H9 (cell line): ENCODE measurements at regions not wholly inside any gene's neighbourhood (a gene's known extent, or its start where the extent isn't known, plus 50 kb on each side); places are given as distances from the start of the nearest gene placed in this dataset.

ENCODE experiments used
- DNase-seq: peaks from one replicate; pipeline ENCODE4 v3.0.0-alpha.2; 2017
- H2AFZ ChIP-seq: one replicate; pipeline ENCODE4 v1.6.1; 2013; ENCODE audit warnings: mild to moderate bottlenecking, low read length, control low read depth, moderate library complexity
- H2AK5ac ChIP-seq: 2 replicates; pipeline ENCODE4 v1.6.1; 2013; ENCODE audit warnings: low read length, control low read depth, mixed read lengths; ENCODE audit not compliant: insufficient read length
- H2BK120ac ChIP-seq: one replicate; pipeline ENCODE4 v1.6.1; 2013; ENCODE audit warnings: low read depth, mild to moderate bottlenecking, low read length, control low read depth, inconsistent platforms; ENCODE audit not compliant: poor library complexity, severe bottlenecking
- H2BK12ac ChIP-seq: 2 replicates; pipeline ENCODE4 v1.6.1; 2013; ENCODE audit warnings: low read length, control low read depth, mixed read lengths, low read depth; ENCODE audit not compliant: insufficient read length
- H2BK15ac ChIP-seq: 2 replicates; pipeline ENCODE4 v1.6.1; 2013; ENCODE audit warnings: low read depth, low read length, control low read depth
- H2BK20ac ChIP-seq: one replicate; pipeline ENCODE4 v1.6.1; 2013; ENCODE audit warnings: low read depth, mild to moderate bottlenecking, low read length, control low read depth, inconsistent platforms; ENCODE audit not compliant: poor library complexity, severe bottlenecking
- H2BK5ac ChIP-seq: 2 replicates; pipeline ENCODE4 v1.6.1; 2013; ENCODE audit warnings: low read length, control low read depth, mixed read lengths; ENCODE audit not compliant: insufficient read length
- H3K14ac ChIP-seq: 2 replicates; pipeline ENCODE4 v1.6.1; 2013; ENCODE audit warnings: low read length, control low read depth; ENCODE audit not compliant: insufficient read depth
- H3K18ac ChIP-seq: 2 replicates; pipeline ENCODE4 v1.6.1; 2013; ENCODE audit warnings: low read depth, mild to moderate bottlenecking, mixed read lengths, low read length, control low read depth; ENCODE audit not compliant: insufficient read length
- H3K23ac ChIP-seq: 2 replicates; pipeline ENCODE4 v1.6.1; 2013; ENCODE audit warnings: low read length, control low read depth, mixed read lengths, low read depth; ENCODE audit not compliant: insufficient read length
- H3K23me2 ChIP-seq: 2 replicates; pipeline ENCODE4 v1.6.1; 2013; ENCODE audit warnings: low read depth, mild to moderate bottlenecking, mixed read lengths, low read length, control low read depth; ENCODE audit not compliant: insufficient read length, poor library complexity, severe bottlenecking
- H3K27ac ChIP-seq: 2 replicates; pipeline ENCODE4 v1.5.1; 2013; ENCODE audit warnings: low read length, control low read depth, mixed read lengths, low read depth; ENCODE audit not compliant: insufficient read length
- H3K27me3 ChIP-seq: 2 replicates; pipeline ENCODE4 v1.6.1; 2013; ENCODE audit warnings: low read length, control low read depth, inconsistent platforms; ENCODE audit not compliant: insufficient read depth
- H3K4ac ChIP-seq: 2 replicates; pipeline ENCODE4 v1.6.1; 2013; ENCODE audit warnings: low read depth, mild to moderate bottlenecking, control low read depth, inconsistent platforms, low read length, moderate library complexity
- H3K4me1 ChIP-seq: 2 replicates; pipeline ENCODE4 v1.6.1; 2013; ENCODE audit warnings: low read length, control low read depth, inconsistent platforms; ENCODE audit not compliant: insufficient read depth
- H3K4me2 ChIP-seq: 2 replicates; pipeline ENCODE4 v1.6.1; 2013; ENCODE audit warnings: low read length, control low read depth, mixed read lengths; ENCODE audit not compliant: insufficient read length, insufficient read depth
- H3K56ac ChIP-seq: 2 replicates; pipeline ENCODE4 v1.6.1; 2013; ENCODE audit warnings: low read depth, mild to moderate bottlenecking, mixed read lengths, low read length, control low read depth; ENCODE audit not compliant: insufficient read length
- H3K79me1 ChIP-seq: 2 replicates; pipeline ENCODE4 v1.6.1; 2013; ENCODE audit warnings: low read depth, mild to moderate bottlenecking, moderate library complexity, low read length, control low read depth, inconsistent platforms; ENCODE audit not compliant: insufficient read depth, poor library complexity, severe bottlenecking
- H3K79me2 ChIP-seq: 2 replicates; pipeline ENCODE4 v1.6.1; 2013; ENCODE audit warnings: low read length, control low read depth, inconsistent platforms; ENCODE audit not compliant: insufficient read depth
- H3K9ac ChIP-seq: 2 replicates; pipeline ENCODE4 v1.6.1; 2013; ENCODE audit warnings: low read length, control low read depth, mixed read lengths; ENCODE audit not compliant: insufficient read length; ENCODE audit errors: extremely low read depth
- H3K9me3 ChIP-seq: one replicate; pipeline ENCODE4 v1.6.1; 2013; ENCODE audit warnings: low read depth, low read length, inconsistent platforms; ENCODE audit not compliant: control insufficient read depth
- H3T11ph ChIP-seq: one replicate; pipeline ENCODE4 v1.6.1; 2013; ENCODE audit warnings: mild to moderate bottlenecking, low read length, control low read depth, inconsistent platforms
- H4K20me1 ChIP-seq: one replicate; pipeline ENCODE4 v1.6.1; 2013; ENCODE audit not compliant: control insufficient read depth, insufficient read length, insufficient read depth
- H4K5ac ChIP-seq: 2 replicates; pipeline ENCODE4 v1.6.1; 2013; ENCODE audit warnings: low read depth, mild to moderate bottlenecking, mixed read lengths, low read length, control low read depth; ENCODE audit not compliant: insufficient read length
- H4K8ac ChIP-seq: replicated peaks from 2 replicates; pipeline ENCODE4 v1.6.1; 2013; ENCODE audit warnings: low read length, control low read depth, mixed read lengths, low read depth; ENCODE audit not compliant: insufficient read length
- H4K91ac ChIP-seq: 2 replicates; pipeline ENCODE4 v1.6.1; 2013; ENCODE audit warnings: low read depth, mild to moderate bottlenecking, moderate library complexity, mixed read lengths, low read length, control low read depth; ENCODE audit not compliant: insufficient read length
- H3K27ac Mint-ChIP-seq, 3 experiments: 2 replicates in 2 of 3; 3 replicates in 1 of 3; pipeline ENCODE4 v1.8.0; 2020 to 2021; ENCODE audit warnings: mixed read lengths in 3 of 3, mild to moderate bottlenecking in 1 of 3, moderate library complexity in 1 of 3
- H3K27me3 Mint-ChIP-seq: 2 replicates; pipeline ENCODE4 v1.8.0; 2021; ENCODE audit warnings: low read depth, mild to moderate bottlenecking, moderate library complexity, mixed read lengths
- H3K36me3 Mint-ChIP-seq, 3 experiments: 2 replicates in 2 of 3; 3 replicates in 1 of 3; pipeline ENCODE4 v1.8.0; 2020 to 2021; ENCODE audit warnings: low read depth in 3 of 3, mixed read lengths in 3 of 3; ENCODE audit not compliant: insufficient read depth in 1 of 3
- H3K4me1 Mint-ChIP-seq, 2 experiments: 2 replicates each; pipeline ENCODE4 v1.8.0; 2020; ENCODE audit warnings: mixed read lengths in 2 of 2
- H3K4me3 Mint-ChIP-seq, 2 experiments: 2 replicates in 1 of 2; 3 replicates in 1 of 2; pipeline ENCODE4 v1.8.0; 2020 to 2021; ENCODE audit warnings: mild to moderate bottlenecking in 2 of 2, mixed read lengths in 2 of 2, moderate library complexity in 1 of 2
- H3K9me3 Mint-ChIP-seq, 2 experiments: 2 replicates in 1 of 2; 3 replicates in 1 of 2; pipeline ENCODE4 v1.8.0; 2020; ENCODE audit warnings: mild to moderate bottlenecking in 2 of 2, mixed read lengths in 2 of 2, moderate library complexity in 1 of 2
- WGBS: extraction: QIAGEN DNeasy Blood & Tissue Kit; methylation state at CpG from one replicate; pipeline ENCODE4 v1.1.7; 2013; ENCODE audit warnings: missing lambda C conversion rate, low lambda C conversion rate, mixed read lengths; ENCODE audit not compliant: insufficient read length; ENCODE audit errors: extremely low coverage; 5-methylcytosine and 5-hydroxymethylcytosine counted together
- TF ChIP-seq, protein P1 (sequence below): fragments of 200-600 bp; sonication (generic); conservative IDR thresholded peaks from 3 replicates; pipeline ENCODE4 v1.8.0; 2021; ENCODE audit warnings: antibody characterized with exemption, mild to moderate bottlenecking

DNA sequence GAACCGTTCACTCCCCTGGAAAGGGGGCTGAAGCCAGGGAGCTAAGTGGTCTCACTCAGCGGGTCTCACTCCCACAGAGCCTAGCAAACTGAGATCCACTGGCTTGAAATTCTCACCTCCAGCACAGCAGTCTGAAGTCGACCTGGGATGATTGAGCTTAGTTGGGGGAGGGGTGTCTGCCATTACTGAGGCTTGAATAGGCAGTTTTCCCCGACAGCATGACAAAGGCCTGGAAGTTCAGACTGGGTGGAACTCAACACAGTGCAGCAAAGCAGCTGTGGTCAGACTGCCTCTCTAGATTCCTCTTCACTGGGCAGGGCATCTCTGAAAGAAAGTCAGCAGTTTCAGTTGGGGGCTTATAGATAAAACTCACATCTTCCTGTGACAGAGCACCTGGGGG, 292.5 kb downstream of the NUP35 start:
- H4K91ac ChIP-seq, result no peak overlapping the region
- no peak overlapping the region for H2AFZ ChIP-seq
- H2BK5ac ChIP-seq, result no peak overlapping the region
- H2BK15ac ChIP-seq, result no peak overlapping the region
- DNase-seq, result peak; percentile 41
- H2BK20ac ChIP-seq, result no peak overlapping the region
- TF ChIP-seq, protein P1, sequence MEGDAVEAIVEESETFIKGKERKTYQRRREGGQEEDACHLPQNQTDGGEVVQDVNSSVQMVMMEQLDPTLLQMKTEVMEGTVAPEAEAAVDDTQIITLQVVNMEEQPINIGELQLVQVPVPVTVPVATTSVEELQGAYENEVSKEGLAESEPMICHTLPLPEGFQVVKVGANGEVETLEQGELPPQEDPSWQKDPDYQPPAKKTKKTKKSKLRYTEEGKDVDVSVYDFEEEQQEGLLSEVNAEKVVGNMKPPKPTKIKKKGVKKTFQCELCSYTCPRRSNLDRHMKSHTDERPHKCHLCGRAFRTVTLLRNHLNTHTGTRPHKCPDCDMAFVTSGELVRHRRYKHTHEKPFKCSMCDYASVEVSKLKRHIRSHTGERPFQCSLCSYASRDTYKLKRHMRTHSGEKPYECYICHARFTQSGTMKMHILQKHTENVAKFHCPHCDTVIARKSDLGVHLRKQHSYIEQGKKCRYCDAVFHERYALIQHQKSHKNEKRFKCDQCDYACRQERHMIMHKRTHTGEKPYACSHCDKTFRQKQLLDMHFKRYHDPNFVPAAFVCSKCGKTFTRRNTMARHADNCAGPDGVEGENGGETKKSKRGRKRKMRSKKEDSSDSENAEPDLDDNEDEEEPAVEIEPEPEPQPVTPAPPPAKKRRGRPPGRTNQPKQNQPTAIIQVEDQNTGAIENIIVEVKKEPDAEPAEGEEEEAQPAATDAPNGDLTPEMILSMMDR, result no peak
- H2AK5ac ChIP-seq, result no peak overlapping the region
- H3K9me3 Mint-ChIP-seq, result no peaks in the 10 kb centered on the region; a peak in 2 of 5 replicates
- H3K4ac ChIP-seq, result no peak overlapping the region
- no CpG with 5 or more reads among the region's 4 CpGs for WGBS
- no peaks in the 10 kb centered on the region for H4K20me1 ChIP-seq
- no peak overlapping the region for H3T11ph ChIP-seq
- no peaks in the 10 kb centered on the region for H3K79me1 ChIP-seq
- H3K27ac ChIP-seq, result no peak overlapping the region
- no peaks in the 10 kb centered on the region for H3K79me2 ChIP-seq
- no peak overlapping the region for H3K56ac ChIP-seq
- H3K23me2 ChIP-seq, result no peaks in the 10 kb centered on the region
- no peak overlapping the region for H3K4me3 Mint-ChIP-seq
- no peaks in the 10 kb centered on the region; the same call in 1 of the 2 replicates for H3K4me1 ChIP-seq
- peaks cover 2% of the 10 kb centered on the region; the same call in 1 of the 2 replicates for H3K27me3 Mint-ChIP-seq
- no peak overlapping the region for H2BK120ac ChIP-seq
- no peak overlapping the region for H4K5ac ChIP-seq
- no peaks in the 10 kb centered on the region for H3K9me3 ChIP-seq
- H3K18ac ChIP-seq, result no peak overlapping the region
- H3K36me3 Mint-ChIP-seq, result no peaks in the 10 kb centered on the region
- H3K4me1 Mint-ChIP-seq, result peaks cover 24 to 27% of the 10 kb centered on the region in 2 experiments
- no peak overlapping the region for H3K9ac ChIP-seq
- no peaks in the 10 kb centered on the region for H3K27me3 ChIP-seq
- H3K4me2 ChIP-seq, result no peak overlapping the region
- no peak overlapping the region; the same call in 1 of the 2 replicates for H3K14ac ChIP-seq
- no peak overlapping the region for H3K23ac ChIP-seq
- H4K8ac ChIP-seq, result no peak overlapping the region
- H2BK12ac ChIP-seq, result no peak overlapping the region
- H3K27ac Mint-ChIP-seq, result peak overlapping the region; percentile 32 to 48 (median 40); a peak in 5 of 7 replicates
